Activated CD4-positive, alpha-beta T cell treated with anti-CD3 and anti-CD28 coated beads, Interleukin-2, amount 10 ng/mL, durations not matched to agents 7 days and 5 days (primary cell): ENCODE measurements at regions not wholly inside any gene's neighbourhood (a gene's known extent, or its start where the extent isn't known, plus 50 kb on each side); places are given as distances from the start of the nearest gene placed in this dataset.

Experiments used
- CTCF ChIA-PET: fragments of 350-600 bp; sonication (Branson Sonifier 250); formaldehyde crosslinking; loops from one replicate; lab custom pipeline; 2021; ENCODE audit warnings: antibody characterized with exemption; lab: Charles Lee
- POLR2A ChIA-PET: fragments of 350-600 bp; sonication (Branson Sonifier 250); formaldehyde crosslinking; loops from one replicate; lab custom pipeline; 2021; ENCODE audit warnings: antibody characterized with exemption; lab: Charles Lee
- DNase-seq: peaks from one replicate; pipeline ENCODE4 v3.0.0-alpha.2; 2020
- H3K27ac Mint-ChIP-seq: one replicate; pipeline ENCODE4 v1.8.0; 2021; ENCODE audit warnings: mild to moderate bottlenecking, moderate library complexity, mixed read lengths
- H3K27me3 Mint-ChIP-seq: one replicate; pipeline ENCODE4 v1.8.0; 2021; ENCODE audit warnings: mixed read lengths
- H3K36me3 Mint-ChIP-seq: one replicate; pipeline ENCODE4 v1.8.0; 2021; ENCODE audit warnings: low read depth, mixed read lengths
- H3K4me1 Mint-ChIP-seq: one replicate; pipeline ENCODE4 v1.8.0; 2021; ENCODE audit warnings: mixed read lengths
- H3K4me3 Mint-ChIP-seq: one replicate; pipeline ENCODE4 v1.8.0; 2021; ENCODE audit warnings: mild to moderate bottlenecking, moderate library complexity, mixed read lengths
- H3K9me3 Mint-ChIP-seq: one replicate; pipeline ENCODE4 v1.8.0; 2021; ENCODE audit warnings: mixed read lengths

DNA sequence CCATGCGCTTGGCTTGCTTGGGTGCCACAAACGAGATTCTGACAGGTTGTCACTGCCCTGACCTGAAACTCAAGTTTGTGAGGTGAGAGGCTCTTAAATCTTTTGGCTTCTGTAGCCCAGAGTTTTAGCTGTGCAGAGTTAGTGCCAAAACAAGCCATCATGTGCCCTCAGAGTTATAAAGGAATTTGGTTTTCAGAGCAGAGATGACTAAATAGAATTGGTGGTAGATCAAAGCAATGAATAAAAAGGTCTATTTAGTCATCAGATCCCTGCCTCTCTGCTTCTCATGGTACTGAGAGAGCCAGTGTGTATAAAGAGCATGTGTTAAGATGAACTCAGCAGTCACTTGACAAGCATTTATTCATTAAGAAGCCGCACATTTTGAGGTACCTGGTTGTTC is 207.5 kb upstream of the DPH6 start:
- H3K36me3 Mint-ChIP-seq = no peaks in the 10 kb centered on the region
- no peak overlapping the region for H3K27ac Mint-ChIP-seq
- H3K4me1 Mint-ChIP-seq = no peaks in the 10 kb centered on the region
- ChIA-PET POLR2A (no interaction called here), CTCF (no interaction called here)
- H3K4me3 Mint-ChIP-seq = no peak overlapping the region
- H3K27me3 Mint-ChIP-seq = peaks cover 8% of the 10 kb centered on the region
- no peak for DNase-seq
- no peaks in the 10 kb centered on the region for H3K9me3 Mint-ChIP-seq

DNA sequence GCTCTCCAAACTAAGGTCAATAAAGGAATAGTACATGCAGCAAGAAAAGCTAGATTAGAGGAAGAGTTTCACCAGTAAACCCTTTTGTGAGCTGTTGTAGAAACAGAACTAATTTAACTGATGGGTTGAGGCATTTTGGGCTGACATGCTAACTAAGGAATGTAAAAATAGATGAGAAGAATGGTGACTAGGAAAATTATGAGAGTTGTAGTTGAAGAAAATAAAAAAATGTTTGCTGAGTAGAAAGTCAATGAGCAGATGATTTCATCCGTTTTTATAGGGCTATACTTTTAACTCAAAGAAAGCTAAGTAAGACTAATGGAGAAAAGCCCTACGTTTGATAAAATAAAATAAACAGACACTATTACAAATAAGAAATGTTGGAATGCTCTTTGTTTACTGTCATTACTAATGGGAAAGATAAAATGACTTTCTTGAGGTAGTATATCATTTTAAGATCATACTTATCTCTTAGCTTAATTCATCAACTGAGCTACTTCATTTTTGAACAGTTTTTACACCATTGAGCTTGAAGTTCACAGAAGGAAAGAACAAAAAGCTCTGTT is 209.4 kb upstream of the DPH6 start:
- DNase-seq = no peak
- no peak overlapping the region for H3K4me3 Mint-ChIP-seq
- POLR2A ChIA-PET = no interaction called here

DNA sequence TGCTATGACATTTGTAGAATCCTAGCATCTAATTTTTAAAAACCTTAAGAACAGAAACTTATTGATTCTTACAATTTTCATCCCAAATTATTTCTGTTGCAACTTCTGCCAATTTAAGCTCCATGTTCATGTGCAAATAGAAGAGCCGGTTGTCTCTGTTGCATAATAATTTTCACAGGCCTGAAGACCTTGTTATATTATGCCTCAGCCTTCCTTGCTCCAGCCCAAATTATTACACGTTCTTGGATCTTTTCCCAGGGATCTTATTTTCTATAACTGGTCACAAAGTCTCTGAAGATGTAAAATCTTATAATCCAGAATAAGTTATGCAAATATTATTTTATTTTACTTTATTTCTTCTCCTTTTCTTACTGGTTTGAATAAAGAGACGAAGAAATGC is 210.7 kb upstream of the DPH6 start:
- H3K4me1 Mint-ChIP-seq = no peaks in the 10 kb centered on the region
- DNase-seq = no peak
- no peak overlapping the region for H3K4me3 Mint-ChIP-seq
- peaks cover 8% of the 10 kb centered on the region for H3K27me3 Mint-ChIP-seq
- H3K9me3 Mint-ChIP-seq = no peaks in the 10 kb centered on the region
- H3K36me3 Mint-ChIP-seq = no peaks in the 10 kb centered on the region
- CTCF ChIA-PET = no interaction called here
- POLR2A ChIA-PET = no interaction called here
- no peak overlapping the region for H3K27ac Mint-ChIP-seq

More for the DNA sequence above, 209.4 kb upstream of the DPH6 start:
- H3K27ac Mint-ChIP-seq = no peak overlapping the region
- no peaks in the 10 kb centered on the region for H3K9me3 Mint-ChIP-seq
- peaks cover 8% of the 10 kb centered on the region for H3K27me3 Mint-ChIP-seq
- H3K4me1 Mint-ChIP-seq = no peaks in the 10 kb centered on the region
- CTCF ChIA-PET = interaction anchor here (0.5 to 0.7 kb wide), 2 partner anchors 552 to 1312 kb away, joined by 3 to 5 read pairs; no protein-coding TSS in a partner anchor
- H3K36me3 Mint-ChIP-seq = no peaks in the 10 kb centered on the region

DNA sequence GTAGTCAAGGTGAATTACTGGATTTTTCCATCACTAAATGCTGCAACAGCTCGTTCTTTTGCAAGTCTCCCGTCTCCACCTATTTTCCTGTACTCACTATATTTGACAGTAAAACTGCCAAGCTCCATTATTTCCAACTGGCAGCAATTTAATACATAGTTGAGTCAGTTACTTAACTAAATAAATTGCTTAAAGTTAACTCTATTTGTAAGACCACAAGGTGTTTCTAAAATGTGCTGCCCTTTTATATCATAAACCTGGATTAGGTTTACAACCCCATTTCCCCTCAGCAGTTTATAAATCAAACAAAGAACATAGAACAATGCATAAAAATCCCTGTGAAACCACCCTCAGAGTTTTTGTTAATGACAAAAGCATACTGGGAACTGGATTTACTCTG is 211.4 kb upstream of the DPH6 start:
- no peaks in the 10 kb centered on the region for H3K36me3 Mint-ChIP-seq
- H3K4me1 Mint-ChIP-seq = no peaks in the 10 kb centered on the region
- ChIA-PET POLR2A (no interaction called here), CTCF (no interaction called here)
- H3K4me3 Mint-ChIP-seq = no peak overlapping the region
- H3K9me3 Mint-ChIP-seq = no peaks in the 10 kb centered on the region
- peaks cover 8% of the 10 kb centered on the region for H3K27me3 Mint-ChIP-seq
- DNase-seq = no peak
- no peak overlapping the region for H3K27ac Mint-ChIP-seq

DNA sequence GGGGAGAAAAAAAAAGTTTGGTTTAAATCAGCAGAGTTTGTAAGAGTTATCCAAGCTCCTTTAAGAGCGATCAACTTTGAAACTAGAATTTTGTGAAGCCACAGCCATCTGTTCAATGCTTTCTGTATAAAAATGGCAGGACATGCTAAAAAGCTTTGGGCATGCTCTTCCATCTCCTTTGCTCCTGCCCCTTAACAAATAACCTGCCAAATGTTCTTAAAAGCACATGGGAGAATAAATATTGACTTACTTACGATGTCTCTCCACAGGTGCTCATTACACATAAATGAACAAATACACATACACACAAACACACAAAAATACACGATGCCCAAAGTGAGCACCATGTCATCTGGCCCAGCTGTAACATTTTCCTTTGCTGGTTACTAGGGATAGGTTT is 211.8 kb upstream of the DPH6 start:
- no peaks in the 10 kb centered on the region for H3K9me3 Mint-ChIP-seq
- no peaks in the 10 kb centered on the region for H3K36me3 Mint-ChIP-seq
- H3K4me3 Mint-ChIP-seq = no peak overlapping the region
- DNase-seq = no peak
- no peak overlapping the region for H3K27ac Mint-ChIP-seq
- no peaks in the 10 kb centered on the region for H3K4me1 Mint-ChIP-seq
- H3K27me3 Mint-ChIP-seq = peaks cover 8% of the 10 kb centered on the region
- ChIA-PET POLR2A (no interaction called here), CTCF (no interaction called here)

GRCh38 chr15:35764661-35765519 is 218.9 kb upstream of the DPH6 start:
- ChIA-PET CTCF (no interaction called here), POLR2A (no interaction called here)
- Mint-ChIP-seq H3K9me3 (no peaks in the 10 kb centered on the region), H3K4me1 (no peaks in the 10 kb centered on the region), H3K27ac (no peak overlapping the region), H3K4me3 (no peak overlapping the region), H3K27me3 (no peaks in the 10 kb centered on the region), H3K36me3 (no peaks in the 10 kb centered on the region)
- no peak for DNase-seq

GRCh38 chr15:35768949-35769348 is 223.0 kb upstream of the DPH6 start:
- H3K27ac Mint-ChIP-seq = no peak overlapping the region
- H3K27me3 Mint-ChIP-seq = no peaks in the 10 kb centered on the region
- ChIA-PET CTCF (no interaction called here), POLR2A (no interaction called here)
- H3K4me3 Mint-ChIP-seq = no peak overlapping the region
- no peaks in the 10 kb centered on the region for H3K4me1 Mint-ChIP-seq
- no peak for DNase-seq
- no peaks in the 10 kb centered on the region for H3K9me3 Mint-ChIP-seq
- H3K36me3 Mint-ChIP-seq = no peaks in the 10 kb centered on the region

DNA sequence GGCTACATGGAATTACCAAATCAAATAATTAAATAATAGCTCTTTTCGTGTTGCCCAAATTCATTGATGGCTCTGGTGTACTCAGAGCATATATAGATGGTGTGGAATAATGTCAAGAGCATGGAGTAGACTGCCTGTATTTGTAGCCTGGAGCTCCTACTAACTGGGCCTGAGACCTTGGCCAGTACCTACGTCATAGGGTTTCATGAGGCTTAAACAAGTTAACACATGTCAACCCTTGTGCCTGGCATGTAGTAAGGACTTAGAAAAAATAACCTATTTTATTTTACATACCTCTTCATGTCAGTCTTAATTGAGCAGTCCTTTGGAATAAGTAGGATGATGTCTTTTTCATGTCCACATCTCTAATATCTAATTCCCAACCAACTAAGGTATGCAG is 223.7 kb upstream of the DPH6 start:
- no peaks in the 10 kb centered on the region for H3K36me3 Mint-ChIP-seq
- DNase-seq = no peak
- no peaks in the 10 kb centered on the region for H3K4me1 Mint-ChIP-seq
- no peak overlapping the region for H3K4me3 Mint-ChIP-seq
- H3K27me3 Mint-ChIP-seq = no peaks in the 10 kb centered on the region
- CTCF ChIA-PET = no interaction called here
- H3K27ac Mint-ChIP-seq = no peak overlapping the region
- H3K9me3 Mint-ChIP-seq = no peaks in the 10 kb centered on the region
- POLR2A ChIA-PET = no interaction called here

GRCh38 chr15:35771746-35772442 is 225.9 kb upstream of the DPH6 start:
- Mint-ChIP-seq H3K4me1 (no peaks in the 10 kb centered on the region), H3K27me3 (no peaks in the 10 kb centered on the region), H3K27ac (no peak overlapping the region), H3K9me3 (no peaks in the 10 kb centered on the region), H3K36me3 (no peaks in the 10 kb centered on the region), H3K4me3 (no peak overlapping the region)
- DNase-seq = no peak
- ChIA-PET CTCF (no interaction called here), POLR2A (no interaction called here)

DNA sequence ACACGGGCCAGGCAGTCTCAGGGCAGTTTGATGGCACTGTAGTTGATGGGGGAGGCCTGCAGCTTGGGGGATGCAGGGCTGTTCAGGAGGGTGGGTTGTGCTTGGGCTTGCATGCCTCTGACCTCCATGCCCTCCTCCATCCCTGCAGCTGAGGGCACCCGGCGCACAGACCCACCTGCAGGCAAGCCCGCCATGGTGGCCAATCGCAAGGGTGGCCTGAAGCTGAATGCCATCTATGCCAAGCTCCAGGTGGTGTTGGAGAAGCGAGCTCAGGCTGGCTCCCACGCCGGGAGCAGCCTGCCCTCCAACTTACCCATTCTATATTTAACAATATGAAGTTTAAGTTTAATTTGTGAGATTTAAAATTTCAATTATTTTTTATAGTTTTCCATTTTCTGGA is 228.7 kb upstream of the DPH6 start:
- no peak for DNase-seq
- POLR2A ChIA-PET = no interaction called here
- H3K27me3 Mint-ChIP-seq = no peaks in the 10 kb centered on the region
- no peak overlapping the region for H3K27ac Mint-ChIP-seq
- CTCF ChIA-PET = no interaction called here
- no peaks in the 10 kb centered on the region for H3K36me3 Mint-ChIP-seq
- H3K4me1 Mint-ChIP-seq = no peaks in the 10 kb centered on the region
- H3K4me3 Mint-ChIP-seq = no peak overlapping the region
- H3K9me3 Mint-ChIP-seq = no peaks in the 10 kb centered on the region

- H3K4me1 Mint-ChIP-seq = no peaks in the 10 kb centered on the region
- CTCF ChIA-PET = no interaction called here
- H3K36me3 Mint-ChIP-seq = no peaks in the 10 kb centered on the region
Observed at GRCh38 chr15:35775471-35775870, 229.5 kb upstream of the DPH6 start.

DNA sequence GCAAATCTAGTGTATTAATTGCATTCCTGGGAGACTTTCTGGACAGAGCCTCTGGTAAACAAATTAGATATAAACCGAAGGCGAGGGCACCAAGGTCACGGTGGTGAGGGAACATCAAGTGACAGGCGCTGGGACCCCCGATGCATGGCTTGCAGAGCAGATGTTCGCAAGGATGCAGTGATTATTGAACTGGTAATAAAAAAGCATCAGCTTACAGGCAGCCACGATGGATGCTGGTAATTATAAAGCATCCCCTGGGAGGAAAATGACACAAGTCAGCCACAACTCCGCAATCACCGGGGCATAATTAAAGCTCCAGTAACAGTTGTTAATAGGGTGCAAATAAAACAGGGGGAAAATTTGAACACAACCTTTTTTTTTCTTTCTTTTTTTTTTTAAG is 231.1 kb upstream of the DPH6 start:
- no peak for DNase-seq
- no peak overlapping the region for H3K27ac Mint-ChIP-seq
- no peak overlapping the region for H3K4me3 Mint-ChIP-seq
- H3K9me3 Mint-ChIP-seq = no peaks in the 10 kb centered on the region
- ChIA-PET POLR2A (no interaction called here), CTCF (no interaction called here)
- H3K4me1 Mint-ChIP-seq = no peaks in the 10 kb centered on the region
- H3K27me3 Mint-ChIP-seq = no peaks in the 10 kb centered on the region
- H3K36me3 Mint-ChIP-seq = no peaks in the 10 kb centered on the region

More at GRCh38 chr15:35775471-35775870, 229.5 kb upstream of the DPH6 start:
- no peaks in the 10 kb centered on the region for H3K9me3 Mint-ChIP-seq
- DNase-seq = no peak
- H3K27me3 Mint-ChIP-seq = no peaks in the 10 kb centered on the region
- H3K4me3 Mint-ChIP-seq = no peak overlapping the region
- no peak overlapping the region for H3K27ac Mint-ChIP-seq
- POLR2A ChIA-PET = no interaction called here

DNA sequence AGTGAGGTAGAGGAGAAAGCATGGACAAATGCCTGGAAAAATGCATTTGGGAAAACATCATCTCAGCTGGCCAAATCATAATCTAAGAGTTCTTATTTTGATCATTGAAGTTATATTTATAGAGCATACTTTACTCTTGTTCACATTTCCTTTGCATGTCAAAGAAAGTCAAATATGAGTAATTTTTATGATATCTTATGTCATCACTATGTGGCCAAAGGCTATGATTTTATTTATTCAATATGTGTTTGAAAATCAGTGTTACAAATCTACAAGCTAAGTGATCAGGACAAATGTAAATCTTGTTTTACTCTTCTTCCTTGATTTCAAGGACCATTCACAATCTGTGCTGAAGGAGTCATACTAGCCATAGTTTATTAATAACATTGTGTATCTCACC is 237.2 kb upstream of the DPH6 start:
- POLR2A ChIA-PET = no interaction called here
- H3K27me3 Mint-ChIP-seq = no peaks in the 10 kb centered on the region
- no peak overlapping the region for H3K27ac Mint-ChIP-seq
- CTCF ChIA-PET = no interaction called here
- H3K36me3 Mint-ChIP-seq = no peaks in the 10 kb centered on the region
- H3K9me3 Mint-ChIP-seq = no peaks in the 10 kb centered on the region
- no peak overlapping the region for H3K4me3 Mint-ChIP-seq
- no peaks in the 10 kb centered on the region for H3K4me1 Mint-ChIP-seq
- no peak for DNase-seq
